ENCODE measurements at regions not wholly inside any gene's neighbourhood (a gene's known extent, or its start where the extent isn't known, plus 50 kb on each side); places are given as distances from the start of the nearest gene placed in this dataset.

DNA sequence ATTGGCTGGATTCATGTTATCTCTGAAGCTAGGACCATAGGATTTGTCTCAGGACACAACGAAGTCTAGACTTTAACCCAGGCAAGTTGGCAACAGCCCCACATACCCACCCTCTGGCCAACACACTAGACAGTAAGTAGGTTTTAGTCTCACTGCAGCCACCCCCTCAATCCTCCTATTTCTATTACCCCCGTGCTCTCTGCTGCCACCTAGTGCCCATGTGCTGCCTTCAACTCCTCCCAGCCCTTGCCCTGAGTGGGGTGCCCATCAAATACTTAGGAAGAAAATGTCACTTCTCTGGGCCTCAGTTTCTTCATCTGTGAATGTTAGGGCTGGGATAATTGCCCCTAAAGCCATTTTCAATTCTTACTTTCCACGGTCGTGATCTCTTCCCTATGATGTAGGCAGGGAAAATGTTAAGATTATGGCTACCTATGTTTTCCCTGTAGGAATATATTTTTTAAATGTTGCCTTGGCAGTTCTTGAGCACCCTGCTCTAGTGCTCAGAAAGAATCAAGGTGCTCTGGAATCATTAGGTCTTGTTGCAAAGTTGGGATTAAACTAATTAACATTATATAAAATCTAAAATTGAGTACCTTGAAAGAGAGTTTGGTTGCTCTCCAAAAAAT is 213.0 kb downstream of the LMX1A start:
- Histone ChIP-seq H3K4me2 (ENCODE audit: insufficient read depth, low read length) (no peak overlapping the region), H4K20me1 (replicated peaks; ENCODE audit: control insufficient read depth, insufficient read depth, low read length) (no peaks in the 10 kb centered on the region), H3K36me3 (ENCODE audit: control insufficient read depth, insufficient read depth, low read length) (no peaks in the 10 kb centered on the region), H3K27ac (ENCODE audit: extremely low read depth, low read depth, low read length) (no peak overlapping the region), H3K4me3 (no peak overlapping the region), H3K9me1 (ENCODE audit: control insufficient read depth, insufficient read depth, low read length) (no peaks in the 10 kb centered on the region), H3K9ac (ENCODE audit: insufficient read depth in 1 of 2, low read depth in 2 of 2, low read length in 2 of 2) (no peak overlapping the region), H3K4me1 (replicated peaks in 1 of 2; ENCODE audit: control insufficient read depth in 2 of 2, insufficient read depth in 2 of 2, low read length in 2 of 2) (no peaks in the 10 kb centered on the region), H3K79me2 (ENCODE audit: control insufficient read depth, insufficient read depth, low read length) (no peaks in the 10 kb centered on the region), H2AFZ (ENCODE audit: low read depth, low read length) (no peak overlapping the region), H3K27me3 (ENCODE audit: control insufficient read depth in 2 of 2, insufficient read depth in 2 of 2, low read length in 2 of 2) (no peaks in the 10 kb centered on the region), H3K9me3 (replicated peaks; ENCODE audit: control insufficient read depth, insufficient read depth, low read depth, low read length) (no peaks in the 10 kb centered on the region)
- 0% methylated on average over 4 of the region's 4 CpGs for WGBS (ENCODE audit: insufficient coverage, low coverage, missing lambda C conversion rate)
- CTCF ChIA-PET (ENCODE audit: low intra/inter-chr PET ratio) = interaction anchor here (1.3 kb wide), 1 partner anchor 14 kb away, joined by 5 read pairs; no protein-coding TSS in a partner anchor
- DNase-seq (ENCODE audit: extremely low read depth in 1 of 4, low spot score in 3 of 4) = peak; percentile 59 to 77 (median 70)
- in situ Hi-C loops (cut with MboI) (loop anchor here (10.0 to 25.0 kb wide), 2 partner anchors 221 to 444 kb away; no protein-coding TSS in a partner anchor), intact Hi-C loops (cut with micrococcal nuclease) (loop anchor here (1.0 to 10.0 kb wide), 4 partner anchors 29 to 1729 kb away; no protein-coding TSS in a partner anchor)
- peak; percentile 6 for FAIRE-seq
- POLR2A ChIA-PET = no interaction called here
- no TSS peak for BruUV-seq (replicated peaks)
- peak; percentile 93 for ATAC-seq
- TF ChIP-seq, protein P1, sequence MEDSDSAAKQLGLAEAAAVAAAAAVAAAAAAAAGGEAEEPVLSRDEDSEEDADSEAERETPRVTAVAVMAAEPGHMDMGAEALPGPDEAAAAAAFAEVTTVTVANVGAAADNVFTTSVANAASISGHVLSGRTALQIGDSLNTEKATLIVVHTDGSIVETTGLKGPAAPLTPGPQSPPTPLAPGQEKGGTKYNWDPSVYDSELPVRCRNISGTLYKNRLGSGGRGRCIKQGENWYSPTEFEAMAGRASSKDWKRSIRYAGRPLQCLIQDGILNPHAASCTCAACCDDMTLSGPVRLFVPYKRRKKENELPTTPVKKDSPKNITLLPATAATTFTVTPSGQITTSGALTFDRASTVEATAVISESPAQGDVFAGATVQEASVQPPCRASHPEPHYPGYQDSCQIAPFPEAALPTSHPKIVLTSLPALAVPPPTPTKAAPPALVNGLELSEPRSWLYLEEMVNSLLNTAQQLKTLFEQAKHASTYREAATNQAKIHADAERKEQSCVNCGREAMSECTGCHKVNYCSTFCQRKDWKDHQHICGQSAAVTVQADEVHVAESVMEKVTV (CRISPR knock-in tag; IDR thresholded peaks at IDR 0.05) = 0 out of 2 replicates have a peak, but pooled peaks have one; percentile 18
- TF ChIP-seq CBFA2T2 (conservative IDR thresholded peaks at IDR 0.05) = no peak
- TF ChIP-seq PYGO2 (tag; IDR thresholded peaks at IDR 0.05) = no peak
- no peak for TF ChIP-seq PTBP1 (IDR thresholded peaks at IDR 0.05; ENCODE audit: low read depth, low read length)
- TF ChIP-seq, protein P2, sequence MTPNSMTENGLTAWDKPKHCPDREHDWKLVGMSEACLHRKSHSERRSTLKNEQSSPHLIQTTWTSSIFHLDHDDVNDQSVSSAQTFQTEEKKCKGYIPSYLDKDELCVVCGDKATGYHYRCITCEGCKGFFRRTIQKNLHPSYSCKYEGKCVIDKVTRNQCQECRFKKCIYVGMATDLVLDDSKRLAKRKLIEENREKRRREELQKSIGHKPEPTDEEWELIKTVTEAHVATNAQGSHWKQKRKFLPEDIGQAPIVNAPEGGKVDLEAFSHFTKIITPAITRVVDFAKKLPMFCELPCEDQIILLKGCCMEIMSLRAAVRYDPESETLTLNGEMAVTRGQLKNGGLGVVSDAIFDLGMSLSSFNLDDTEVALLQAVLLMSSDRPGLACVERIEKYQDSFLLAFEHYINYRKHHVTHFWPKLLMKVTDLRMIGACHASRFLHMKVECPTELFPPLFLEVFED (CRISPR knock-in tag; conservative IDR thresholded peaks at IDR 0.05) = no peak
- no peak for TF ChIP-seq SP1 (CRISPR knock-in tag; IDR thresholded peaks at IDR 0.05)
- TF ChIP-seq HEY1 (CRISPR knock-in tag; IDR thresholded peaks at IDR 0.05; ENCODE audit: borderline replicate concordance) = no peak
- TF ChIP-seq, protein P3, sequence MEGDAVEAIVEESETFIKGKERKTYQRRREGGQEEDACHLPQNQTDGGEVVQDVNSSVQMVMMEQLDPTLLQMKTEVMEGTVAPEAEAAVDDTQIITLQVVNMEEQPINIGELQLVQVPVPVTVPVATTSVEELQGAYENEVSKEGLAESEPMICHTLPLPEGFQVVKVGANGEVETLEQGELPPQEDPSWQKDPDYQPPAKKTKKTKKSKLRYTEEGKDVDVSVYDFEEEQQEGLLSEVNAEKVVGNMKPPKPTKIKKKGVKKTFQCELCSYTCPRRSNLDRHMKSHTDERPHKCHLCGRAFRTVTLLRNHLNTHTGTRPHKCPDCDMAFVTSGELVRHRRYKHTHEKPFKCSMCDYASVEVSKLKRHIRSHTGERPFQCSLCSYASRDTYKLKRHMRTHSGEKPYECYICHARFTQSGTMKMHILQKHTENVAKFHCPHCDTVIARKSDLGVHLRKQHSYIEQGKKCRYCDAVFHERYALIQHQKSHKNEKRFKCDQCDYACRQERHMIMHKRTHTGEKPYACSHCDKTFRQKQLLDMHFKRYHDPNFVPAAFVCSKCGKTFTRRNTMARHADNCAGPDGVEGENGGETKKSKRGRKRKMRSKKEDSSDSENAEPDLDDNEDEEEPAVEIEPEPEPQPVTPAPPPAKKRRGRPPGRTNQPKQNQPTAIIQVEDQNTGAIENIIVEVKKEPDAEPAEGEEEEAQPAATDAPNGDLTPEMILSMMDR (IDR thresholded peaks at IDR 0.05 in 2 of 3, conservative IDR thresholded peaks at IDR 0.05 in 1 of 3; ENCODE audit: insufficient read depth in 2 of 3, low read depth in 1 of 3, low read length in 3 of 3) = peak; percentile 71 to 88 (median 78)
- no peak for TF ChIP-seq SRSF7 (optimal IDR thresholded peaks at IDR 0.05; ENCODE audit: low read depth, low read length)
- no peak for TF ChIP-seq ZNF583 (CRISPR knock-in tag; IDR thresholded peaks at IDR 0.05)
- TF ChIP-seq, protein P4, sequence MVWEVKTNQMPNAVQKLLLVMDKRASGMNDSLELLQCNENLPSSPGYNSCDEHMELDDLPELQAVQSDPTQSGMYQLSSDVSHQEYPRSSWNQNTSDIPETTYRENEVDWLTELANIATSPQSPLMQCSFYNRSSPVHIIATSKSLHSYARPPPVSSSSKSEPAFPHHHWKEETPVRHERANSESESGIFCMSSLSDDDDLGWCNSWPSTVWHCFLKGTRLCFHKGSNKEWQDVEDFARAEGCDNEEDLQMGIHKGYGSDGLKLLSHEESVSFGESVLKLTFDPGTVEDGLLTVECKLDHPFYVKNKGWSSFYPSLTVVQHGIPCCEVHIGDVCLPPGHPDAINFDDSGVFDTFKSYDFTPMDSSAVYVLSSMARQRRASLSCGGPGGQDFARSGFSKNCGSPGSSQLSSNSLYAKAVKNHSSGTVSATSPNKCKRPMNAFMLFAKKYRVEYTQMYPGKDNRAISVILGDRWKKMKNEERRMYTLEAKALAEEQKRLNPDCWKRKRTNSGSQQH (CRISPR knock-in tag; IDR thresholded peaks at IDR 0.05) = 0 out of 2 replicates have a peak, but pooled peaks have one; percentile 22
- TF ChIP-seq RAD21 (CRISPR knock-in tag; conservative IDR thresholded peaks at IDR 0.05 in 1 of 2, IDR thresholded peaks at IDR 0.05 in 1 of 2) = peak in 1 of 2 experiments; percentile 43; a peak in 2 of 4 replicates
- no peak for TF ChIP-seq ILF3 (IDR thresholded peaks at IDR 0.05; ENCODE audit: borderline replicate concordance)
- no peak for TF ChIP-seq HDAC8 (tag; IDR thresholded peaks at IDR 0.05)
- TF ChIP-seq SMC3 (conservative IDR thresholded peaks at IDR 0.05; ENCODE audit: insufficient read depth, low read depth, low read length) = peak; percentile 41
- TF ChIP-seq KLF6 (CRISPR knock-in tag; IDR thresholded peaks at IDR 0.05; ENCODE audit: borderline replicate concordance) = no peak
